HG03378 (cell line): ENCODE measurements at regions not wholly inside any gene's neighbourhood (a gene's known extent, or its start where the extent isn't known, plus 50 kb on each side); places are given as distances from the start of the nearest gene placed in this dataset.

ENCODE experiments used
- ATAC-seq: cut with Tn5 transposase; IDR thresholded peaks from one replicate; pipeline ENCODE4 v1.9.1; 2021; ENCODE audit warnings: mild to moderate bottlenecking, moderate library complexity; ENCODE audit not compliant: unreplicated experiment

- ATAC-seq: no peak
These were observed 208.4 kb downstream of the MYLK4 start for GRCh38 chr6:2542101-2542857.

GRCh38 chr6:2536451-2536850, 214.3 kb downstream of the MYLK4 start:
- ATAC-seq: no peak

- no peak for ATAC-seq
These were observed 215.2 kb downstream of the MYLK4 start for GRCh38 chr6:2535506-2535905.

GRCh38 chr6:2534406-2535042, 216.2 kb downstream of the MYLK4 start:
- no peak for ATAC-seq

GRCh38 chr6:2531426-2532215, 219.1 kb downstream of the MYLK4 start:
- no peak for ATAC-seq

GRCh38 chr6:2529211-2529719, 221.5 kb downstream of the MYLK4 start:
- ATAC-seq: no peak

GRCh38 chr6:2528156-2528555, 222.6 kb downstream of the MYLK4 start:
- ATAC-seq: no peak

GRCh38 chr6:2526766-2527165, 224.0 kb downstream of the MYLK4 start:
- no peak for ATAC-seq

GRCh38 chr6:2524090-2524489, 226.6 kb downstream of the MYLK4 start:
- no peak for ATAC-seq

GRCh38 chr6:2523061-2523460, 227.7 kb downstream of the MYLK4 start:
- no peak for ATAC-seq

- ATAC-seq: no peak
These were observed 228.2 kb downstream of the MYLK4 start for GRCh38 chr6:2522521-2522920.

GRCh38 chr6:2517855-2518473, 232.8 kb downstream of the MYLK4 start:
- ATAC-seq: no peak

- ATAC-seq: no peak
These were observed 233.3 kb downstream of the MYLK4 start for GRCh38 chr6:2517401-2517800.

GRCh38 chr6:2516059-2516458, 234.7 kb downstream of the MYLK4 start:
- no peak for ATAC-seq

- no peak for ATAC-seq
These were observed 235.7 kb downstream of the MYLK4 start for GRCh38 chr6:2514965-2515543.

- ATAC-seq: no peak
These were observed 237.9 kb downstream of the MYLK4 start for GRCh38 chr6:2512802-2513201.

- no peak for ATAC-seq
These were observed 240.4 kb downstream of the MYLK4 start for GRCh38 chr6:2510316-2510715.

- no peak for ATAC-seq
These were observed 241.0 kb downstream of the MYLK4 start for GRCh38 chr6:2509711-2510110.

GRCh38 chr6:2508071-2508470, 242.7 kb downstream of the MYLK4 start:
- ATAC-seq: no peak

GRCh38 chr6:2507521-2508037, 243.1 kb downstream of the MYLK4 start:
- ATAC-seq: no peak

GRCh38 chr6:2507016-2507415, 243.7 kb downstream of the MYLK4 start:
- no peak for ATAC-seq
